ENCODE measurements at regions not wholly inside any gene's neighbourhood (a gene's known extent, or its start where the extent isn't known, plus 50 kb on each side); places are given as distances from the start of the nearest gene placed in this dataset.

DNA sequence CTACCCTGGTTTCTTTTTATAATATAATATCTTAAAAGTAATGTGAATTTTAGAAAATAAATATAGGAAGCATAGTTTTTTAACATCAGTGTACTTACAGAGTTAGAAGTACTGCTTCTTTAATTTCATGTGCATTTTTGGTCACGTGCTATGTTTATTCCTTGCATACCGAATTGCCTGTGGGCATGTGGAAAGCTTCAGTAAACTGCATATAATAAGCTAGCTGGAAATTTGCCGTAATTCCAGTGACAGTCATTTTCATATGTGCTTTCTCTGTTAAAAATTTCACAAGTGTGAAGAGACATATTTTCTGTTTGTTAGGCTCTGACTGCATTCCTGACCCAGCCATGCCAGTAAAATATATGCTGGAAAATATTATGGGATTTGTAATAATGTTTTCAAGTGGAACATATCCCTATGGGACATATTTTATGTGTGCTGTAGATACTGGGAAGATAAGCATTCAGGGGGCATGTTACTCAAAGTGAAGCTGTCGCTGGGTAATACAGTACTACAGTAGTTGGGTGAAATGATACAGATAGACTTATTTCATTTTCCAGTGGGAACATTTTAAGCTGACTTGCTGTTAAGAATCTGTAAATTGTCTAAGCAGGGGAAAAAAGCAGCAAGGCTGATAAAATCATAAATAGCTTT, 616.7 kb downstream of the FRK start:
- TF ChIP-seq, protein P1, sequence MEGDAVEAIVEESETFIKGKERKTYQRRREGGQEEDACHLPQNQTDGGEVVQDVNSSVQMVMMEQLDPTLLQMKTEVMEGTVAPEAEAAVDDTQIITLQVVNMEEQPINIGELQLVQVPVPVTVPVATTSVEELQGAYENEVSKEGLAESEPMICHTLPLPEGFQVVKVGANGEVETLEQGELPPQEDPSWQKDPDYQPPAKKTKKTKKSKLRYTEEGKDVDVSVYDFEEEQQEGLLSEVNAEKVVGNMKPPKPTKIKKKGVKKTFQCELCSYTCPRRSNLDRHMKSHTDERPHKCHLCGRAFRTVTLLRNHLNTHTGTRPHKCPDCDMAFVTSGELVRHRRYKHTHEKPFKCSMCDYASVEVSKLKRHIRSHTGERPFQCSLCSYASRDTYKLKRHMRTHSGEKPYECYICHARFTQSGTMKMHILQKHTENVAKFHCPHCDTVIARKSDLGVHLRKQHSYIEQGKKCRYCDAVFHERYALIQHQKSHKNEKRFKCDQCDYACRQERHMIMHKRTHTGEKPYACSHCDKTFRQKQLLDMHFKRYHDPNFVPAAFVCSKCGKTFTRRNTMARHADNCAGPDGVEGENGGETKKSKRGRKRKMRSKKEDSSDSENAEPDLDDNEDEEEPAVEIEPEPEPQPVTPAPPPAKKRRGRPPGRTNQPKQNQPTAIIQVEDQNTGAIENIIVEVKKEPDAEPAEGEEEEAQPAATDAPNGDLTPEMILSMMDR (IDR thresholded peaks at IDR 0.05; ENCODE audit: low read length) = no peak
- TF ChIP-seq EZH2 (optimal IDR thresholded peaks at IDR 0.05; ENCODE audit: low read depth, low read length) (no peak), EZH2phosphoT487 (IDR thresholded peaks at IDR 0.05; ENCODE audit: low read length) (no peak)
